ENCODE measurements at regions not wholly inside any gene's neighbourhood (a gene's known extent, or its start where the extent isn't known, plus 50 kb on each side); places are given as distances from the start of the nearest gene placed in this dataset.

GRCh38 chr7:412313-412710, 107.3 kb downstream of the PDGFA start (continued):
- no peak for TF ChIP-seq TCF12 (IDR thresholded peaks at IDR 0.05; ENCODE audit: low read depth, low read length)
- TF ChIP-seq ZNF687 (IDR thresholded peaks at IDR 0.05) = no peak
- TF ChIP-seq RELB (IDR thresholded peaks at IDR 0.05; ENCODE audit: low read depth) = no peak

DNA sequence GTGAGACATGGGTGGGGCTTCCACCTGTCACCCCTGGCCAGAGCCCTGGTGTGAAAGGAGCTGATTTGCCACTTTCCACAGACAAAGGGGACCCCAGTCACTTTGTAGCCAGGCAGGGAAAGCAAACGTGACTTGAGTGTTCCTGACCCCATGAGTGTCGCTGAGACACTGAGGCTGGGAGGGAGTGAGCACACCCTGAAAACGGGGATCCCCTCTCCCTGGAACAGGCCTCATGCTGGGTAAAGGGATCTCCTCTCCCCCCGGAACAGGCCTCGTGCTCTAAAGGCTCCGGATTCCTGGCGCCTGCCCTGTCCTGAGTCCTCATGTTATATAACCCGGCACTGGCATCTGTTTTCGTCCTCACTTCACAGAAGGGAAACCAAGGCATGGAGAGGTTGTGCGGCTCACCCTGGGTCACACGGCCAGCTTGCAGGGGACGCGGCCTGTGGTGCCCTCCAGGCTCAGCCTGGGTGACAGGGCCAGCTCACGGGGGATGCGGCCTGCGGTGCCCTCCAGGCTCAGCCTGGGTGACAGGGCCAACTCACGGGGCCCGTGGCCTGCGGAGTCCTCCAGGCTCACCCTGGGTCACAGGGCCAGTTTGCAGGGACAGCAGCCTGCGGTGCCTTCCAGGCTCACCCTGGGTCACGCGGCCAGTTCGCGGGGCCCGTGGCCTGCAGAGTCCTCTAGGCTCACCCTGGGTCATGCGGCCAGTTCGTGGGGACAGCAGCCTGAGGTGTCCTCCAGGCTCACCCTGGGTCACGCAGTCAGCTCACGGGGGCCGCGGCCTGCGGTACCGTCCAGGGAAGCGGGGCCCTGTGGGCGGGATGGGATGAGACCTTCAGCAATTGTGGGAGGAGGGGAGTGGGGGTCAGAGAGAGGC, 104.7 kb downstream of the PDGFA start:
- Histone ChIP-seq H3K9me3 (replicated peaks; ENCODE audit: control insufficient read depth, insufficient read depth, low read length) (no peaks in the 10 kb centered on the region; the same call in 2 of the 3 replicates), H4K20me1 (ENCODE audit: control insufficient read depth, insufficient read depth) (no peaks in the 10 kb centered on the region), H3K79me2 (ENCODE audit: control insufficient read depth, insufficient read depth, low read length) (no peaks in the 10 kb centered on the region), H3K4me2 (ENCODE audit: control insufficient read depth, insufficient read depth) (no peak overlapping the region), H3K27ac (ENCODE audit: control insufficient read depth, insufficient read depth) (no peak overlapping the region), H3K36me3 (ENCODE audit: control insufficient read depth in 2 of 2, insufficient read depth in 2 of 2, low read length in 1 of 2) (no peaks in the 10 kb centered on the region), H2AFZ (ENCODE audit: control insufficient read depth, low read depth, low read length) (no peak overlapping the region), H3K4me1 (ENCODE audit: control insufficient read depth, insufficient read depth, low read length) (no peaks in the 10 kb centered on the region), H3K4me3 (no peak overlapping the region), H3K27me3 (replicated peaks in 1 of 2; ENCODE audit: control insufficient read depth in 2 of 2, insufficient read depth in 2 of 2, low read length in 1 of 2) (no peaks in the 10 kb centered on the region), H3K9ac (ENCODE audit: control insufficient read depth, insufficient read depth, low read length) (no peak overlapping the region)
- FAIRE-seq (no peak), DNase-seq (ENCODE audit: low read depth, low spot score) (no peak), ATAC-seq (no peak)
- in situ Hi-C loops (cut with MboI) = no loop called here
- TF ChIP-seq ZNF384 (IDR thresholded peaks at IDR 0.05; ENCODE audit: borderline replicate concordance, low read depth, low read length) (no peak), BCL11A (IDR thresholded peaks at IDR 0.05; ENCODE audit: low read depth, low read length) (no peak), RB1 (IDR thresholded peaks at IDR 0.05; ENCODE audit: borderline replicate concordance) (no peak)
- SMC1A ChIA-PET (ENCODE audit: uncharacterized antibody, unreplicated experiment) = no interaction called here
- POLR2A ChIA-PET = no interaction called here
- intact Hi-C loops (cut with micrococcal nuclease; ENCODE audit: unreplicated experiment) = no loop called here
- 79% methylated on average over 32 of the region's 35 CpGs for WGBS (ENCODE audit: insufficient coverage, insufficient replicate concordance, low lambda C conversion rate, missing lambda C conversion rate)
- CTCF ChIA-PET = no interaction called here
- RAD21 ChIA-PET (ENCODE audit: unreplicated experiment) = no interaction called here
- BruUV-seq (replicated peaks) = no TSS peak

Data from GM12878 (cell line).